PC-9 (cell line): ENCODE measurements at regions not wholly inside any gene's neighbourhood (a gene's known extent, or its start where the extent isn't known, plus 50 kb on each side); places are given as distances from the start of the nearest gene placed in this dataset.

Source experiments
- BruUV-seq: library from RNA; stranded (reverse); fragments of 400-500 nt; replicated peaks from 2 replicates; lab custom pipeline; 2021; lab: Mats Ljungman, UMichigan
- CTCF ChIA-PET: fragments of 300-600 bp; sonication (Branson Sonifier 250); formaldehyde crosslinking; loops from one replicate; lab custom pipeline; 2022; ENCODE audit warnings: antibody characterized with exemption; lab: Charles Lee
- POLR2A ChIA-PET: fragments of 300-600 bp; sonication (Branson Sonifier 250); formaldehyde crosslinking; loops from one replicate; lab custom pipeline; 2022; ENCODE audit warnings: antibody characterized with exemption; ENCODE audit not compliant: unreplicated experiment; lab: Charles Lee
- DNase-seq, 2 experiments: peaks; one replicate each; pipeline versions ENCODE4 v3.0.0 to v3.0.0-alpha.2; 2015 to 2022; ENCODE audit warnings: mixed read lengths in 1 of 2
- H2AFZ ChIP-seq: fragments of 200-600 bp; sonication (generic); 2 replicates; pipeline ENCODE4 v1.8.1; 2017; ENCODE audit warnings: antibody characterized with exemption
- H3F3A ChIP-seq: fragments of 200-600 bp; sonication (generic); 2 replicates; pipeline ENCODE4 v1.8.1; 2017; ENCODE audit warnings: antibody characterized with exemption, mild to moderate bottlenecking, low read depth; ENCODE audit not compliant: insufficient read depth
- H3K27ac ChIP-seq: fragments of 200-600 bp; sonication (generic); 2 replicates; pipeline ENCODE4 v1.6.1; 2016; ENCODE audit warnings: mixed run types
- H3K27me3 ChIP-seq: fragments of 200-600 bp; sonication (generic); 2 replicates; pipeline ENCODE4 v1.6.1; 2016; ENCODE audit warnings: low read depth, mixed run types; ENCODE audit not compliant: insufficient read depth
- H3K36me3 ChIP-seq: fragments of 200-600 bp; sonication (generic); 2 replicates; pipeline ENCODE4 v1.6.1; 2016; ENCODE audit warnings: low read depth, mixed run types
- H3K4me1 ChIP-seq: fragments of 200-600 bp; sonication (generic); replicated peaks from 2 replicates; pipeline ENCODE4 v1.6.1; 2016; ENCODE audit warnings: mixed run types; ENCODE audit not compliant: insufficient read depth
- H3K4me2 ChIP-seq: fragments of 200-600 bp; sonication (generic); 2 replicates; pipeline ENCODE4 v1.6.1; 2017; ENCODE audit warnings: mixed run types
- H3K4me3 ChIP-seq: fragments of 200-600 bp; sonication (generic); 2 replicates; pipeline ENCODE4 v1.6.1; 2016; ENCODE audit warnings: mixed run types
- H3K79me2 ChIP-seq: fragments of 200-600 bp; sonication (generic); 2 replicates; pipeline ENCODE4 v1.6.1; 2017; ENCODE audit warnings: low read depth, mixed run types
- H3K9me2 ChIP-seq: fragments of 200-600 bp; sonication (generic); 2 replicates; pipeline ENCODE4 v1.8.1; 2017; ENCODE audit warnings: mild to moderate bottlenecking; ENCODE audit not compliant: insufficient read depth
- H3K9me3 ChIP-seq: fragments of 200-600 bp; sonication (generic); 2 replicates; pipeline ENCODE4 v1.8.1; 2016; ENCODE audit warnings: low read depth; ENCODE audit not compliant: insufficient read depth
- H4K20me1 ChIP-seq: fragments of 200-600 bp; sonication (generic); 2 replicates; pipeline ENCODE4 v1.8.1; 2017; ENCODE audit not compliant: insufficient read depth
- CTCF ChIP-seq: fragments of 200-600 bp; sonication (generic); conservative IDR thresholded peaks from 2 replicates; pipeline ENCODE4 v1.6.1; 2017; ENCODE audit warnings: mixed run types, antibody characterized with exemption, mild to moderate bottlenecking, moderate library complexity
- EZH2 ChIP-seq: fragments of 200-600 bp; sonication (generic); IDR thresholded peaks from 2 replicates; pipeline ENCODE4 v1.8.0; 2017; ENCODE audit warnings: antibody characterized with exemption, low read depth
- intact Hi-C: fragments of 100-400 bp; cut with micrococcal nuclease; formaldehyde crosslinking; loops from one replicate; pipeline ENCODE4 v1.10.0; 2022; ENCODE audit not compliant: unreplicated experiment

- peak in 1 of 2 experiments; percentile 54 for DNase-seq
- no peaks in the 10 kb centered on the region for H3K27me3 ChIP-seq
- H3F3A ChIP-seq, result no peaks in the 10 kb centered on the region
- ChIA-PET CTCF (no interaction called here), POLR2A (no interaction called here)
- BruUV-seq, result no TSS peak
- H3K4me3 ChIP-seq, result no peak overlapping the region
- H3K9me2 ChIP-seq, result no peaks in the 10 kb centered on the region; the same call in 1 of the 2 replicates
- H3K27ac ChIP-seq, result no peak overlapping the region
- H3K36me3 ChIP-seq, result no peaks in the 10 kb centered on the region
- H4K20me1 ChIP-seq, result no peaks in the 10 kb centered on the region
- peaks cover 24% of the 10 kb centered on the region for H3K4me1 ChIP-seq
- intact Hi-C loops, result no loop called here
- no peaks in the 10 kb centered on the region for H3K79me2 ChIP-seq
- H3K9me3 ChIP-seq, result no peaks in the 10 kb centered on the region
- H3K4me2 ChIP-seq, result no peak overlapping the region
- no peak for TF ChIP-seq EZH2
- no peak for TF ChIP-seq CTCF
- no peak overlapping the region for H2AFZ ChIP-seq
Observed at GRCh38 chr6:95244751-95245150, 332.6 kb upstream of the MANEA start.

GRCh38 chr6:95248499-95248898 is 328.8 kb upstream of the MANEA start:
- H3K27me3 ChIP-seq, result no peaks in the 10 kb centered on the region
- H3K4me2 ChIP-seq, result no peak overlapping the region
- no TSS peak for BruUV-seq
- no peak overlapping the region for H2AFZ ChIP-seq
- H3K9me3 ChIP-seq, result no peaks in the 10 kb centered on the region
- H3K36me3 ChIP-seq, result no peaks in the 10 kb centered on the region
- H3K4me3 ChIP-seq, result no peak overlapping the region
- H3K4me1 ChIP-seq, result peaks cover 17% of the 10 kb centered on the region
- no peaks in the 10 kb centered on the region for H3F3A ChIP-seq
- CTCF ChIA-PET, result no interaction called here
- H3K79me2 ChIP-seq, result no peaks in the 10 kb centered on the region
- no peaks in the 10 kb centered on the region; the same call in 1 of the 2 replicates for H3K9me2 ChIP-seq
- DNase-seq, result no peak
- intact Hi-C loops, result no loop called here
- H4K20me1 ChIP-seq, result no peaks in the 10 kb centered on the region
- TF ChIP-seq EZH2, result no peak
- no peak for TF ChIP-seq CTCF
- peak overlapping the region; percentile 13; the same call in 1 of the 2 replicates for H3K27ac ChIP-seq
- POLR2A ChIA-PET, result interaction anchor here (0.6 kb wide), 1 partner anchor 18 kb away, joined by 3 read pairs; no protein-coding TSS in a partner anchor

- ChIA-PET CTCF (no interaction called here), POLR2A (no interaction called here)
- H3K36me3 ChIP-seq, result no peaks in the 10 kb centered on the region
- no peak overlapping the region for H3K4me2 ChIP-seq
- no peaks in the 10 kb centered on the region for H3K27me3 ChIP-seq
- H3K9me3 ChIP-seq, result no peaks in the 10 kb centered on the region
- no peaks in the 10 kb centered on the region for H4K20me1 ChIP-seq
- H3K27ac ChIP-seq, result peak overlapping the region; percentile 13; the same call in 1 of the 2 replicates
- no peaks in the 10 kb centered on the region for H3F3A ChIP-seq
- intact Hi-C loops, result no loop called here
- H3K79me2 ChIP-seq, result no peaks in the 10 kb centered on the region
- no peak overlapping the region for H3K4me3 ChIP-seq
- peaks cover 17% of the 10 kb centered on the region for H3K4me1 ChIP-seq
- BruUV-seq, result no TSS peak
- no peak overlapping the region for H2AFZ ChIP-seq
- H3K9me2 ChIP-seq, result no peaks in the 10 kb centered on the region; the same call in 1 of the 2 replicates
- no peak for TF ChIP-seq CTCF
- TF ChIP-seq EZH2, result no peak
- peak in 1 of 2 experiments; percentile 49 for DNase-seq
Observed at GRCh38 chr6:95249175-95249574, 328.2 kb upstream of the MANEA start.
